Breast epithelium (tissue), 3 donors: ENCODE measurements at regions not wholly inside any gene's neighbourhood (a gene's known extent, or its start where the extent isn't known, plus 50 kb on each side); places are given as distances from the start of the nearest gene placed in this dataset.

ENCODE experiments used
- CTCF ChIP-seq, 3 donors: fragments of 450-650 bp; IDR thresholded peaks; one replicate each; pipeline ENCODE4 v1.5.1; 2016 to 2017; ENCODE audit warnings: antibody characterized with exemption in 3 of 3, mild to moderate bottlenecking in 3 of 3, moderate library complexity in 3 of 3
- POLR2AphosphoS5 ChIP-seq, 3 donors: sonication (generic); formaldehyde crosslinking; IDR thresholded peaks; one replicate each; pipeline ENCODE4 v1.6.1; 2017; ENCODE audit warnings: antibody characterized with exemption in 3 of 3

DNA sequence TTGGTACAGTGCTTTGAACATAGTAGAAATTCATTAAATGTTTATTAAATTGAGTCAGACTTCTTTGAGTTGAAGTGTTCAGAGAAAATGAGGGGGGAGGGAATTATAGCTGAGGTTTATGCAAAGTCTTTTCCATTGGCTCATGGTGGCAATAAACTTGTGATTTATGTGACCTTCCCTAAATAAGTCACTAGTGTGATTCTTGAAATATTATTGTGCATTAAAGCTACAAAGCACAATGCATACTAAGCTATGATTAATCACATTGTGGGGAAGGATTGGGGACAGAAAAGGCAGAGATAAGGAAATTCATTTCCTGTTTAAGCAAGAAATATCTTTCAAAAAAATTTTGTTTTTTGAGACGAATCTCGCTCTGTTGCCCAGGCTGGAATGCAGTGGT is 877.5 kb downstream of the TFAP2A start:
- no peak for TF ChIP-seq CTCF (IDR thresholded peaks at IDR 0.05)
- TF ChIP-seq POLR2AphosphoS5 (IDR thresholded peaks at IDR 0.05) = no peak
